Loucy (cell line): ENCODE measurements at regions not wholly inside any gene's neighbourhood (a gene's known extent, or its start where the extent isn't known, plus 50 kb on each side); places are given as distances from the start of the nearest gene placed in this dataset.

Source experiments
- H2AFZ ChIP-seq: fragments of 200-600 bp; sonication (generic); 2 replicates; pipeline ENCODE4 v1.6.0; 2016; ENCODE audit warnings: antibody characterized with exemption, mild to moderate bottlenecking, low read length, moderate library complexity
- H3F3A ChIP-seq: fragments of 200-600 bp; 2 replicates; pipeline ENCODE4 v1.6.0; 2016; ENCODE audit warnings: antibody characterized with exemption, low read depth, mild to moderate bottlenecking
- H3K27me3 ChIP-seq: fragments of 200-600 bp; sonication (generic); 2 replicates; pipeline ENCODE4 v1.6.1; 2014; ENCODE audit warnings: low read length, mild to moderate bottlenecking; ENCODE audit not compliant: insufficient read depth, poor library complexity, severe bottlenecking
- H3K36me3 ChIP-seq: fragments of 200-600 bp; sonication (generic); 2 replicates; pipeline ENCODE4 v1.6.1; 2016; ENCODE audit warnings: low read length; ENCODE audit not compliant: insufficient read depth
- H3K4me1 ChIP-seq: fragments of 200-600 bp; sonication (generic); 2 replicates; pipeline ENCODE4 v1.5.1; 2014; ENCODE audit warnings: low read length, mild to moderate bottlenecking; ENCODE audit not compliant: insufficient read depth, poor library complexity, severe bottlenecking
- H3K4me2 ChIP-seq: fragments of 200-600 bp; sonication (generic); 2 replicates; pipeline ENCODE4 v1.6.0; 2014; ENCODE audit warnings: antibody characterized with exemption, low read length, low read depth, mild to moderate bottlenecking; ENCODE audit not compliant: poor library complexity, severe bottlenecking
- H3K4me3 ChIP-seq: fragments of 200-600 bp; sonication (generic); 2 replicates; pipeline ENCODE4 v1.5.1; 2014; ENCODE audit warnings: low read length, mild to moderate bottlenecking, mixed read lengths; ENCODE audit not compliant: poor library complexity, severe bottlenecking
- H3K79me2 ChIP-seq: fragments of 200-600 bp; sonication (generic); 2 replicates; pipeline ENCODE4 v1.6.1; 2014; ENCODE audit warnings: low read length; ENCODE audit not compliant: insufficient read depth
- H3K9ac ChIP-seq: fragments of 200-600 bp; sonication (generic); 2 replicates; pipeline ENCODE4 v1.6.0; 2014; ENCODE audit warnings: mild to moderate bottlenecking, low read depth, low read length, moderate library complexity; ENCODE audit not compliant: poor library complexity, severe bottlenecking
- H3K9me2 ChIP-seq: fragments of 200-600 bp; sonication (generic); replicated peaks from 2 replicates; pipeline ENCODE4 v1.6.1; 2016; ENCODE audit warnings: low read depth, low read length, mixed read lengths
- H3K9me3 ChIP-seq: fragments of 200-600 bp; sonication (generic); 2 replicates; pipeline ENCODE4 v1.6.1; 2014; ENCODE audit warnings: mild to moderate bottlenecking, antibody characterized with exemption, low read length, low read depth; ENCODE audit not compliant: insufficient read depth
- H4K20me1 ChIP-seq: fragments of 200-600 bp; sonication (generic); 2 replicates; pipeline ENCODE4 v1.6.0; 2014; ENCODE audit warnings: antibody characterized with exemption, low read length, mild to moderate bottlenecking; ENCODE audit not compliant: insufficient read depth, poor library complexity, severe bottlenecking
- EZH2phosphoT487 ChIP-seq: fragments of 200-600 bp; IDR thresholded peaks from 2 replicates; pipeline ENCODE4 v1.6.1; 2018; ENCODE audit warnings: antibody characterized with exemption, mild to moderate bottlenecking, moderate library complexity, borderline replicate concordance
- TF ChIP-seq, protein P1 (sequence below): fragments of 200-600 bp; sonication (generic); conservative IDR thresholded peaks from 2 replicates; pipeline ENCODE4 v1.5.1; 2014; ENCODE audit warnings: mild to moderate bottlenecking, antibody characterized with exemption, low read length

DNA sequence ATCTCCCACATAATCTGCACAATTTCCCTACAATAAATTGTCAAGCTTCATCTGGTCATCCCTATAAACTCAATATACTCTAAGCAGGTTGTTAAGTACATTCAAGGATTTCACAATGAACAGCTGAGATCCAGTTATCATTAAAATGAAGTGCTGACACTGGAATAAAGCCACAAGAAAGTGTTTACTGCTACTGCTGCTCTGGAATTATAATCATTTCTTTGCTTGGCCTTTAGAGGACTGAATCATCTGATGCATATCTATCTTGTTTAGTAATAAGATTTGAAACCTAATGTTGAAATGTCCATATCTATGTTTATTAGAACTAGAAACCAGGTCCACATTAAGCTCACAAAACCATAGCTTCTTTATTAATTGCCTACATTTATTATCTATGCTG lies 338.6 kb upstream of the ZFP42 start:
- H3K4me1 ChIP-seq, result no peaks in the 10 kb centered on the region
- no peak overlapping the region for H3K4me3 ChIP-seq
- TF ChIP-seq EZH2phosphoT487, result no peak
- TF ChIP-seq, protein P1, sequence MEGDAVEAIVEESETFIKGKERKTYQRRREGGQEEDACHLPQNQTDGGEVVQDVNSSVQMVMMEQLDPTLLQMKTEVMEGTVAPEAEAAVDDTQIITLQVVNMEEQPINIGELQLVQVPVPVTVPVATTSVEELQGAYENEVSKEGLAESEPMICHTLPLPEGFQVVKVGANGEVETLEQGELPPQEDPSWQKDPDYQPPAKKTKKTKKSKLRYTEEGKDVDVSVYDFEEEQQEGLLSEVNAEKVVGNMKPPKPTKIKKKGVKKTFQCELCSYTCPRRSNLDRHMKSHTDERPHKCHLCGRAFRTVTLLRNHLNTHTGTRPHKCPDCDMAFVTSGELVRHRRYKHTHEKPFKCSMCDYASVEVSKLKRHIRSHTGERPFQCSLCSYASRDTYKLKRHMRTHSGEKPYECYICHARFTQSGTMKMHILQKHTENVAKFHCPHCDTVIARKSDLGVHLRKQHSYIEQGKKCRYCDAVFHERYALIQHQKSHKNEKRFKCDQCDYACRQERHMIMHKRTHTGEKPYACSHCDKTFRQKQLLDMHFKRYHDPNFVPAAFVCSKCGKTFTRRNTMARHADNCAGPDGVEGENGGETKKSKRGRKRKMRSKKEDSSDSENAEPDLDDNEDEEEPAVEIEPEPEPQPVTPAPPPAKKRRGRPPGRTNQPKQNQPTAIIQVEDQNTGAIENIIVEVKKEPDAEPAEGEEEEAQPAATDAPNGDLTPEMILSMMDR, result no peak
- no peaks in the 10 kb centered on the region; the same call in 1 of the 2 replicates for H3K9me3 ChIP-seq
- no peaks in the 10 kb centered on the region for H3K9me2 ChIP-seq
- no peak overlapping the region for H2AFZ ChIP-seq
- no peaks in the 10 kb centered on the region for H3K36me3 ChIP-seq
- no peak overlapping the region for H3K9ac ChIP-seq
- no peaks in the 10 kb centered on the region for H3K27me3 ChIP-seq
- H4K20me1 ChIP-seq, result no peaks in the 10 kb centered on the region
- H3K79me2 ChIP-seq, result no peaks in the 10 kb centered on the region
- H3K4me2 ChIP-seq, result no peak overlapping the region
- H3F3A ChIP-seq, result no peaks in the 10 kb centered on the region

DNA sequence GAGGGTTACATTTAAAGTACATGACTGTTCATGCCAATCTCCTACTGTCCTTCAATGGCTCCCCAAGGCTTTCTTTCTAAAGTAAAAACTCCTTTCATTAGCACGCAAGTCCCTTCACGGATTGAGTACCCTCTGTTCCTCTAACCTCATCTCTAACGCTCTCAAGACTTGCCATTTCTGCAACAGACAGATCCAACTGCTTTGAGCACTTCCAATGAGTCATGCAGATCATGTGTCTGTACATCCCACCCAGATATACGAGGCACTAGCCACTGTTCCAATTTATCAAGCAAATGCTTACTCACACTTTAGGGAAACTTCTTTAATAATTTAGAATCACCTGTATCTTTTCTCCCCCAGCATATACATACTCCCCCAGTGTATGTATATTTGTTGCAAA lies 332.5 kb upstream of the ZFP42 start:
- H3K27me3 ChIP-seq, result no peaks in the 10 kb centered on the region
- TF ChIP-seq, protein P1, result no peak
- TF ChIP-seq EZH2phosphoT487, result no peak
- H3K9ac ChIP-seq, result no peak overlapping the region
- no peak overlapping the region for H3K4me2 ChIP-seq
- no peaks in the 10 kb centered on the region for H4K20me1 ChIP-seq
- peaks cover 4% of the 10 kb centered on the region; the same call in 1 of the 2 replicates for H3K9me3 ChIP-seq
- no peak overlapping the region for H2AFZ ChIP-seq
- no peaks in the 10 kb centered on the region for H3K4me1 ChIP-seq
- no peaks in the 10 kb centered on the region for H3F3A ChIP-seq
- no peaks in the 10 kb centered on the region for H3K9me2 ChIP-seq
- no peaks in the 10 kb centered on the region for H3K36me3 ChIP-seq
- H3K4me3 ChIP-seq, result no peak overlapping the region
- H3K79me2 ChIP-seq, result no peaks in the 10 kb centered on the region

DNA sequence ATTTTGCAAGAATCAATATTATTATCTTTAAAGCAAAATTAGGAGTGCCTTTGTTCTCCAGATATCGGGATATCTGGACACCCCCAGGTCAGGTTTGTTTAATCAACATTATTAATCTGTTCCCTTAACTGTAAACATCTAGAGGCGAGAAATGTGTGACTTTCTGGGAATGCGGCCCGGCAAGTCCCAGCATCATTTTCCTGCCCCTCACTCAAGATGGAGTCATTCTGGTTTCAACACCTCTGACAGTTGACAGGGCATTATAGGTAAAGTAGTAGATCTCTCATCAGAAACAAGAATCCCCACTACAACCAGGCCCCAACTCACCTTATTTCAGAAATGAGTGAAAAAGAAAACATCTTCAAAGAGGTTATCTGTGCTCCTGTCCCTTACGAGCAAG lies 331.6 kb upstream of the ZFP42 start:
- Histone ChIP-seq H2AFZ (no peak overlapping the region), H3K79me2 (no peaks in the 10 kb centered on the region), H4K20me1 (no peaks in the 10 kb centered on the region), H3K4me3 (no peak overlapping the region), H3K9me2 (no peaks in the 10 kb centered on the region), H3K9ac (no peak overlapping the region), H3K27me3 (no peaks in the 10 kb centered on the region), H3K4me1 (no peaks in the 10 kb centered on the region), H3K4me2 (no peak overlapping the region), H3F3A (no peaks in the 10 kb centered on the region), H3K9me3 (peaks cover 4% of the 10 kb centered on the region; the same call in 1 of the 2 replicates), H3K36me3 (no peaks in the 10 kb centered on the region)
- TF ChIP-seq EZH2phosphoT487, result no peak
- TF ChIP-seq, protein P1, result no peak
